ENCODE measurements at regions not wholly inside any gene's neighbourhood (a gene's known extent, or its start where the extent isn't known, plus 50 kb on each side); places are given as distances from the start of the nearest gene placed in this dataset.

DNA sequence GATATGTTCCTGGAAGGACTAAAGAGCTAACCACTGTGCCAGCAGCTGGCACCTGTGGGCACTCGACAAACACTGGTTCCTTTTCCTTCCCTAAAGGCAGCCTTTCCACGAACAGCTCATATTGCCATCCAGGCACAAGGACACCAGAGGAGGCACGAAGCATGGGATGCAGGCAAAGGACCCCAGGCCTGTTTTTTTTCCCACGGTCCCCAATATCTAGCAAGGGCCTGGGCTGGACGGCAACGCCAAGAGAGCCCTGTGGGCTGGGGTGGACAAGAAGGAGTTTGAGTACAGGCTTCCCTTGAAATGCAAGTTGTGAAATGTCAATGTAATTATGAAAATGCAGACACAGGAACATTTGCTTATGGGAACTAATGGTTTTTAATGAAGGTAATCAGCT lies 135.9 kb downstream of the CYP26B1 start:
- DNase-seq (no peak), ATAC-seq (no peak)
- intact Hi-C loops (cut with DNase I): no loop called here
- Histone ChIP-seq H3K27me3 (peaks cover 0 to 16% (median 0%) of the 10 kb centered on the region in 9 donors), H3K4me1 (no peaks in the 10 kb centered on the region), H3K4me3 (no peak overlapping the region), H3K36me3 (no peaks in the 10 kb centered on the region), H3K27ac (no peak overlapping the region), H3K9me3 (no peaks in the 10 kb centered on the region)
- TF ChIP-seq POLR2A (IDR thresholded peaks at IDR 0.05) (no peak), CTCF (IDR thresholded peaks at IDR 0.05) (no peak)
- 75 to 87% (median 84%) methylated on average over 5 to 6 of the region's 6 CpGs for WGBS, 4 donors

DNA sequence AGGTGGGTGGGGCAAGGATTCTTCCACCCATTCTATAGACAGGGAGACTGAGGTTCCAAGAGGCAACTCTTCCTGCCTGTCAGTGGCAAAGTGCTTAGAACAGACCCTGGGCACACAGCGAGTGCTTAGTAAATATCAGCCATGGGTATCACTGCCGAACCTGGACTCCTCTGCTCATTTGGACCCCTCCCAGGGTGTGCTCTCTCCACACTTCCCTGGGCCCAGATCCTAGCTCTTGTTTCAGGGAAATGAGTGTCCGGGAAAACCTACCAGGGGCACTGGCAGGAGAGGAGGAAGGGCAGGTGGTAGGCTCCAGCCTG lies 136.3 kb downstream of the CYP26B1 start:
- 73 to 85% (median 84%) methylated on average over 3 of the region's 3 CpGs for WGBS, 4 donors
- H3K9me3 ChIP-seq: no peaks in the 10 kb centered on the region
- H3K36me3 ChIP-seq: no peaks in the 10 kb centered on the region
- no peak overlapping the region for H3K4me3 ChIP-seq
- no peak for DNase-seq
- H3K27ac ChIP-seq: no peak overlapping the region
- ATAC-seq: no peak
- TF ChIP-seq CTCF (IDR thresholded peaks at IDR 0.05) (no peak), POLR2A (IDR thresholded peaks at IDR 0.05) (no peak)
- H3K4me1 ChIP-seq: no peaks in the 10 kb centered on the region
- H3K27me3 ChIP-seq: peaks cover 0 to 16% (median 0%) of the 10 kb centered on the region in 9 donors
- intact Hi-C loops (cut with DNase I): no loop called here

- Histone ChIP-seq H3K27me3 (peaks cover 0 to 16% (median 0%) of the 10 kb centered on the region in 9 donors), H3K9me3 (no peaks in the 10 kb centered on the region), H3K27ac (no peak overlapping the region), H3K4me3 (no peak overlapping the region), H3K4me1 (no peaks in the 10 kb centered on the region), H3K36me3 (no peaks in the 10 kb centered on the region)
- ATAC-seq: no peak
- 73 to 79% (median 75%) methylated on average over 13 of the region's 13 CpGs for WGBS, 4 donors
- no peak for TF ChIP-seq POLR2A (IDR thresholded peaks at IDR 0.05)
- no peak for TF ChIP-seq CTCF (IDR thresholded peaks at IDR 0.05)
- intact Hi-C loops (cut with DNase I): no loop called here
- no peak for DNase-seq
These were observed 136.9 kb downstream of the CYP26B1 start for GRCh38 chr2:72010647-72011369.

- no peak for DNase-seq
- intact Hi-C loops (cut with DNase I): no loop called here
- WGBS, 4 donors: 87 to 92% (median 90%) methylated on average over 10 of the region's 10 CpGs
These were observed 139.1 kb downstream of the CYP26B1 start for GRCh38 chr2:72008608-72009007.

More at GRCh38 chr2:72008608-72009007, 139.1 kb downstream of the CYP26B1 start:
- Histone ChIP-seq H3K4me1 (no peaks in the 10 kb centered on the region), H3K27me3 (peaks cover 0 to 16% (median 0%) of the 10 kb centered on the region in 9 donors), H3K9me3 (no peaks in the 10 kb centered on the region), H3K36me3 (no peaks in the 10 kb centered on the region), H3K27ac (no peak overlapping the region), H3K4me3 (no peak overlapping the region)
- TF ChIP-seq POLR2A (IDR thresholded peaks at IDR 0.05) (no peak), CTCF (IDR thresholded peaks at IDR 0.05) (no peak)
- ATAC-seq: no peak

All from heart left ventricle (tissue), 16 donors.